Osteocyte (in vitro differentiated cells): ENCODE measurements at regions not wholly inside any gene's neighbourhood (a gene's known extent, or its start where the extent isn't known, plus 50 kb on each side); places are given as distances from the start of the nearest gene placed in this dataset.

Experiments
- DNase-seq: peaks from one replicate; pipeline ENCODE4 v3.0.0; 2021; ENCODE audit warnings: mixed read lengths; ENCODE audit not compliant: unreplicated experiment; ENCODE audit errors: extremely low spot score
- H3K27ac Mint-ChIP-seq: one replicate; pipeline ENCODE4 v1.8.0; 2021; ENCODE audit warnings: mild to moderate bottlenecking, mixed read lengths; ENCODE audit not compliant: unreplicated experiment
- H3K27me3 Mint-ChIP-seq: one replicate; pipeline ENCODE4 v1.8.0; 2021; ENCODE audit warnings: mixed read lengths; ENCODE audit not compliant: unreplicated experiment
- H3K36me3 Mint-ChIP-seq: one replicate; pipeline ENCODE4 v1.8.0; 2021; ENCODE audit warnings: mixed read lengths; ENCODE audit not compliant: unreplicated experiment
- H3K4me1 Mint-ChIP-seq: one replicate; pipeline ENCODE4 v1.8.0; 2021; ENCODE audit warnings: mixed read lengths; ENCODE audit not compliant: unreplicated experiment
- H3K4me3 Mint-ChIP-seq: one replicate; pipeline ENCODE4 v1.8.0; 2021; ENCODE audit warnings: mild to moderate bottlenecking, moderate library complexity, mixed read lengths; ENCODE audit not compliant: unreplicated experiment
- H3K9me3 Mint-ChIP-seq: one replicate; pipeline ENCODE4 v1.8.0; 2021; ENCODE audit warnings: mixed read lengths; ENCODE audit not compliant: unreplicated experiment
- CTCF ChIP-seq: fragments of 200-600 bp; sonication (generic); IDR thresholded peaks from 2 replicates; pipeline ENCODE4 v1.5.0; 2021; ENCODE audit warnings: antibody characterized with exemption, mild to moderate bottlenecking, moderate library complexity

- no peaks in the 10 kb centered on the region for H3K9me3 Mint-ChIP-seq
- no peak for TF ChIP-seq CTCF
- no peak for DNase-seq
- no peaks in the 10 kb centered on the region for H3K36me3 Mint-ChIP-seq
- peaks cover 8% of the 10 kb centered on the region for H3K4me1 Mint-ChIP-seq
- H3K27ac Mint-ChIP-seq: no peak overlapping the region
- H3K4me3 Mint-ChIP-seq: no peak overlapping the region
- H3K27me3 Mint-ChIP-seq: peaks cover 22% of the 10 kb centered on the region
Measured at GRCh38 chr6:167472880-167473279, 148.0 kb downstream of the TTLL2 start.

- Mint-ChIP-seq H3K27me3 (peaks cover 28% of the 10 kb centered on the region), H3K4me3 (no peak overlapping the region), H3K4me1 (peaks cover 8% of the 10 kb centered on the region), H3K36me3 (no peaks in the 10 kb centered on the region), H3K27ac (no peak overlapping the region), H3K9me3 (no peaks in the 10 kb centered on the region)
- no peak for DNase-seq
- TF ChIP-seq CTCF: no peak
Measured at GRCh38 chr6:167474171-167474570, 149.3 kb downstream of the TTLL2 start.

- Mint-ChIP-seq H3K36me3 (no peaks in the 10 kb centered on the region), H3K4me3 (no peak overlapping the region), H3K27ac (no peak overlapping the region), H3K27me3 (peaks cover 32% of the 10 kb centered on the region), H3K9me3 (no peaks in the 10 kb centered on the region), H3K4me1 (peaks cover 8% of the 10 kb centered on the region)
- no peak for DNase-seq
- TF ChIP-seq CTCF: peak; percentile 20
Measured at GRCh38 chr6:167474725-167475124, 149.8 kb downstream of the TTLL2 start.

GRCh38 chr6:167475947-167476346, 151.1 kb downstream of the TTLL2 start:
- no peak for TF ChIP-seq CTCF
- no peaks in the 10 kb centered on the region for H3K9me3 Mint-ChIP-seq
- H3K27ac Mint-ChIP-seq: no peak overlapping the region
- peak; percentile 44 for DNase-seq
- no peak overlapping the region for H3K4me3 Mint-ChIP-seq
- peaks cover 44% of the 10 kb centered on the region for H3K27me3 Mint-ChIP-seq
- H3K4me1 Mint-ChIP-seq: peaks cover 14% of the 10 kb centered on the region
- no peaks in the 10 kb centered on the region for H3K36me3 Mint-ChIP-seq

- Mint-ChIP-seq H3K9me3 (no peaks in the 10 kb centered on the region), H3K27me3 (peaks cover 48% of the 10 kb centered on the region), H3K4me1 (peaks cover 14% of the 10 kb centered on the region), H3K36me3 (no peaks in the 10 kb centered on the region), H3K4me3 (no peak overlapping the region), H3K27ac (no peak overlapping the region)
- TF ChIP-seq CTCF: no peak
- peak; percentile 75 for DNase-seq
Measured at GRCh38 chr6:167476844-167477595, 152.1 kb downstream of the TTLL2 start.
